ENCODE measurements at regions not wholly inside any gene's neighbourhood (a gene's known extent, or its start where the extent isn't known, plus 50 kb on each side); places are given as distances from the start of the nearest gene placed in this dataset.

DNA sequence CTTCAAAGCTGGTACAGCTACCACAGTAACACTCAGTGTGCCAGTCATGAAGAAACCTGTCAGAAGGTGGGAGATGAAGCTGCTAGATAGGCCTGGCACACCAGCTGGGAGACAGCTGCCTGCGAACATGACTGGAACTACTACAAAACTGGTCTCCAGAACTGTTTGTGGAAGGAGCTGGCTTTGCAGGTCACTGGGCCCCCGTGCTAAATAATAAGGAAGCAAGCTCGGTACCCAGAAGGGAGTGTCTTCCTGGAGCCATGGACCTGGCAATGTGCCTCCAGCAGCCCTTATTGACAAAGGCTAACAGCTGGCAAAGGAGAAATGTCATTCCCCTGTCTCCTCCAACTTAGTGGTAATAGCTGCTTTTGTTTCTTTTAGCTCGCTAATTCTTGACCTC, 1217.6 kb upstream of the LRRN3 start (continued):
- TF ChIP-seq REPIN1 (CRISPR knock-in tag; IDR thresholded peaks at IDR 0.05; ENCODE audit: borderline replicate concordance, low read depth) (no peak), ZNF335 (CRISPR knock-in tag; IDR thresholded peaks at IDR 0.05) (no peak), ZNF777 (CRISPR knock-in tag; IDR thresholded peaks at IDR 0.05) (no peak), CENPX (CRISPR knock-in tag; IDR thresholded peaks at IDR 0.05) (no peak), POLR2AphosphoS5 (IDR thresholded peaks at IDR 0.05; ENCODE audit: low read depth, low read length) (no peak), KDM6A (CRISPR knock-in tag; IDR thresholded peaks at IDR 0.05; ENCODE audit: low read depth) (no peak)
- TF ChIP-seq, protein P1, sequence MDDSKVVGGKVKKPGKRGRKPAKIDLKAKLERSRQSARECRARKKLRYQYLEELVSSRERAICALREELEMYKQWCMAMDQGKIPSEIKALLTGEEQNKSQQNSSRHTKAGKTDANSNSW (CRISPR knock-in tag; IDR thresholded peaks at IDR 0.05; ENCODE audit: borderline replicate concordance), result no peak

DNA sequence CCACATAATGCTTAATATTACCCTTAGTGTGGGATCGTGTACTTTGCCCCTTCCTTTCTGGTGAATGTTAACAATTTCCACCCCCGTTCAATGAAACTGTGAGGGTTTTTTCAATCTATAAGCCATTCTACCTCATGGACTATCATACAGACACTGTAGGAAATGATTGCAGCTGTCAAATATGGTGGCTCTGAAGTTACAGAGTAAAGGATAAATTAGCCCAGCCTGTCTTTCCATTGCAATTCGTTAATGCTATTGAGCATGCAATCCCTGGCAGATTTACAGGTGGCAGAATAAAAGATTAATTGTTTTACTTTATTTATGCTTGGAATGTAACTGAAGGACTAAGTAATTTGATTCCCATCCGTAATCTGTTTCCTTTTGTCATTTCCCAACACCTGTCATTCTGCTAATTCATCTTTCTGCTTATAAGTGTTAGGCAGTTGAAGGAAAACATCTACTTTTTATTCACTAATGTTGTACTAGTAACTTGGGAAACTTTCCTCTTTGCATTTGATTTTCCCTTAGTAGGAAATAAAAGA, 1211.6 kb upstream of the LRRN3 start:
- ChIA-PET POLR2A (no interaction called here), CTCF (ENCODE audit: low intra/inter-chr PET ratio, low total read pairs) (no interaction called here)
- TF ChIP-seq PITX1 (CRISPR knock-in tag; IDR thresholded peaks at IDR 0.05) (no peak), TEAD2 (CRISPR knock-in tag; IDR thresholded peaks at IDR 0.05) (no peak), AGO2 (optimal IDR thresholded peaks at IDR 0.05; ENCODE audit: low read depth, low read length) (no peak), SOX5 (CRISPR knock-in tag; IDR thresholded peaks at IDR 0.05; ENCODE audit: borderline replicate concordance) (no peak)
- ATAC-seq, result no peak
- intact Hi-C loops (cut with micrococcal nuclease; ENCODE audit: unreplicated experiment) (no loop called here), in situ Hi-C loops (cut with HindIII; ENCODE audit: extremely low pct_ligation_motif_present, low pct_unique_long_range_greater_than_20kb) (no loop called here)
- 0% methylated on average over 4 of the region's 4 CpGs for WGBS (ENCODE audit: low lambda C conversion rate)
- no peaks in the 10 kb centered on the region for H3K4me1 ChIP-seq (ENCODE audit: insufficient read depth, low read length)
- no peaks in the 10 kb centered on the region for H3K27me3 ChIP-seq (ENCODE audit: control insufficient read depth in 1 of 2, insufficient read depth in 2 of 2, low read length in 2 of 2)
- DNase-seq (ENCODE audit: low spot score), result no peak
- H3K9me3 ChIP-seq (ENCODE audit: low read length), result no peaks in the 10 kb centered on the region
- no peak overlapping the region for H2AFZ ChIP-seq (ENCODE audit: low read length)
- H3K36me3 ChIP-seq (replicated peaks in 1 of 2; ENCODE audit: control insufficient read depth in 1 of 2, insufficient read depth in 2 of 2, low read length in 2 of 2), result no peaks in the 10 kb centered on the region
- no peak overlapping the region for H3K27ac ChIP-seq (ENCODE audit: extremely low read length, insufficient read depth, low read length)
- no peak overlapping the region for H3K9ac ChIP-seq (ENCODE audit: insufficient read depth, low read depth, low read length)
- H3K79me2 ChIP-seq (ENCODE audit: insufficient read depth, low read length), result no peaks in the 10 kb centered on the region
- no TSS peak for BruUV-seq (replicated peaks)
- H4K20me1 ChIP-seq (ENCODE audit: insufficient read depth, low read length), result no peaks in the 10 kb centered on the region
- H3K4me3 ChIP-seq (replicated peaks in 1 of 3; ENCODE audit: insufficient read depth in 1 of 3, low read depth in 2 of 3, low read length in 3 of 3), result no peak overlapping the region
- H3K4me2 ChIP-seq (ENCODE audit: low read depth, low read length), result no peak overlapping the region
- FAIRE-seq, result no peak
